GM23248 (cell line): ENCODE measurements at regions not wholly inside any gene's neighbourhood (a gene's known extent, or its start where the extent isn't known, plus 50 kb on each side); places are given as distances from the start of the nearest gene placed in this dataset.

ENCODE experiments used
- DNase-seq: peaks from one replicate; pipeline ENCODE4 v3.0.0-alpha.2; 2015
- H2AFZ ChIP-seq: fragments of 200-600 bp; sonication (generic); 2 replicates; pipeline ENCODE4 v1.6.1; 2016; ENCODE audit warnings: antibody characterized with exemption
- H3F3A ChIP-seq: fragments of 200-600 bp; sonication (generic); 2 replicates; pipeline ENCODE4 v1.6.1; 2016; ENCODE audit warnings: mild to moderate bottlenecking, antibody characterized with exemption, mixed run types; ENCODE audit not compliant: insufficient read depth
- H3K27ac ChIP-seq: fragments of 200-600 bp; sonication (generic); 2 replicates; pipeline ENCODE4 v1.5.1; 2016; ENCODE audit warnings: mild to moderate bottlenecking
- H3K27me3 ChIP-seq: fragments of 200-600 bp; sonication (generic); replicated peaks from 2 replicates; pipeline ENCODE4 v1.6.1; 2016; ENCODE audit warnings: mild to moderate bottlenecking; ENCODE audit not compliant: insufficient read depth
- H3K36me3 ChIP-seq: fragments of 200-600 bp; sonication (generic); 2 replicates; pipeline ENCODE4 v1.6.1; 2016; ENCODE audit warnings: low read depth, mild to moderate bottlenecking
- H3K4me1 ChIP-seq: fragments of 200-600 bp; sonication (generic); 2 replicates; pipeline ENCODE4 v1.6.1; 2016; ENCODE audit warnings: mild to moderate bottlenecking; ENCODE audit not compliant: insufficient read depth
- H3K4me2 ChIP-seq: fragments of 200-600 bp; sonication (generic); one replicate; pipeline ENCODE4 v1.6.1; 2016; ENCODE audit warnings: mild to moderate bottlenecking; ENCODE audit not compliant: unreplicated experiment
- H3K4me3 ChIP-seq: fragments of 200-600 bp; sonication (generic); 2 replicates; pipeline ENCODE4 v1.5.1; 2016; ENCODE audit warnings: mild to moderate bottlenecking
- H3K79me2 ChIP-seq: fragments of 200-600 bp; sonication (generic); 2 replicates; pipeline ENCODE4 v1.6.1; 2016; ENCODE audit warnings: mild to moderate bottlenecking; ENCODE audit not compliant: insufficient read depth
- H3K9ac ChIP-seq: fragments of 200-600 bp; sonication (generic); 2 replicates; pipeline ENCODE4 v1.6.1; 2016; ENCODE audit warnings: mild to moderate bottlenecking
- H3K9me2 ChIP-seq: fragments of 200-600 bp; sonication (generic); 2 replicates; pipeline ENCODE4 v1.6.1; 2016; ENCODE audit warnings: mixed run types, mild to moderate bottlenecking, moderate library complexity; ENCODE audit not compliant: insufficient read depth
- H3K9me3 ChIP-seq: fragments of 200-600 bp; sonication (generic); one replicate; pipeline ENCODE4 v1.6.1; 2017; ENCODE audit warnings: low read depth
- H4K20me1 ChIP-seq: fragments of 200-600 bp; sonication (generic); 2 replicates; pipeline ENCODE4 v1.6.0; 2016; ENCODE audit not compliant: insufficient read depth
- EZH2 ChIP-seq: fragments of 200-600 bp; sonication (generic); IDR thresholded peaks from 2 replicates; pipeline ENCODE4 v1.6.1; 2018; ENCODE audit warnings: antibody characterized with exemption, mild to moderate bottlenecking; ENCODE audit not compliant: insufficient read depth, poor library complexity, severe bottlenecking
- EZH2phosphoT487 ChIP-seq: fragments of 200-600 bp; sonication (generic); IDR thresholded peaks from 2 replicates; pipeline ENCODE4 v1.6.1; 2018; ENCODE audit warnings: antibody characterized with exemption, moderate library complexity, mild to moderate bottlenecking, low read depth; ENCODE audit not compliant: insufficient read depth
- WGBS, 2 experiments: methylation state at CpG; one replicate each; pipeline ENCODE4 v1.1.6; 2015 to 2017; ENCODE audit warnings: low lambda C conversion rate in 2 of 2, low coverage in 1 of 2; ENCODE audit errors: missing lambda C conversion rate in 2 of 2; 5-methylcytosine and 5-hydroxymethylcytosine counted together
- in situ Hi-C: fragments of 300-500 bp; cut with MboI; formaldehyde crosslinking; loops from 2 replicates; pipeline ENCODE4 v1.15.0; 2020

DNA sequence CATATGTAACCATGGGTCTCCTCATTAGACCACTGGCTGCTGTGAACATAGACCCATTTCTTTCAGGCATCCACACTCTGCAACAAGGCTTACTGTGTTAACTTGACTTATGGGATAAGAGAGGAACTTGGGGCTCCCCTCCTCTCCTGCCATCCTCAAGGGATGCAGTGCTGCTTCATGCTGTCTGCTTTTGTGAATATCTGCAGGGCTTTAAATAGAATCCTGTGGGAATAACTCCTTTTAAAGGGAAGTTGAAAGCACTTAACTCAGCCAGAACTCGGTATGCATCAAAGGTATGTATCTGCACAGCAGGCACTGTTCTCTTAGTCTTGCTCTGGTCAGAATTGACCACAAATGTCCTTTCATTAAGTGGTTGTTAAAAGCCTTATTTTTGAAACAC is 222.5 kb upstream of the KIRREL3 start:
- Histone ChIP-seq H3K79me2 (no peaks in the 10 kb centered on the region), H3K36me3 (no peaks in the 10 kb centered on the region), H3K9me2 (no peaks in the 10 kb centered on the region), H3K4me3 (no peak overlapping the region), H3K27ac (no peak overlapping the region), H3K9me3 (no peaks in the 10 kb centered on the region), H3K9ac (no peak overlapping the region), H3K4me1 (no peaks in the 10 kb centered on the region), H3F3A (no peaks in the 10 kb centered on the region), H4K20me1 (no peaks in the 10 kb centered on the region), H3K27me3 (0 out of 2 replicates have a peak, but pooled peaks cover 6% of the 10 kb centered on the region), H3K4me2 (no peak overlapping the region), H2AFZ (no peak overlapping the region)
- in situ Hi-C loops: no loop called here
- 0 to 3% methylated on average over 1 of the region's 1 CpG for WGBS, 2 experiments
- no peak for DNase-seq
- TF ChIP-seq EZH2phosphoT487 (no peak), EZH2 (no peak)

DNA sequence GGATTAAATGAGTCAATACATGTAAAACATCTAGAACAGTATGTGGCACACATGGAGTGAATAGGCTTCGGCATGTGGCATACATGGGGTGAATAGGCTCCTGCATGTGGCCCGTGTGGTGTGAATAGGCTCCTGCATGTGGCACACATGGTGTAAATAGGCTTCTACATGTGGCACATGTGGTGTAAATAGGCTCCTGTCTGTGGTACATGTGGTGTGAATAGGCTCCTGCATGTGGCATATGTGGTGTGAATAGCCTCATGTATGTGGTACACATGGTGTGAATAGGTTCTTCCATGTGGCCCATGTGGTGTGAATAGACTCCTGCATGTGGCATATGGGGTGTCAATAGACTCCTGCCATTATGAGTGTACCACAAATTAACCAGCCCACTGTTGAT is 219.1 kb upstream of the KIRREL3 start:
- 42 to 53% methylated on average over 2 of the region's 2 CpGs for WGBS, 2 experiments
- no peak overlapping the region for H3K4me3 ChIP-seq
- no peaks in the 10 kb centered on the region for H3K4me1 ChIP-seq

GRCh38 chr11:127218275-127218608 is 217.7 kb upstream of the KIRREL3 start:
- no peaks in the 10 kb centered on the region for H3K9me2 ChIP-seq
- peaks cover 23% of the 10 kb centered on the region for H3K27me3 ChIP-seq
- H3F3A ChIP-seq: no peaks in the 10 kb centered on the region
- H3K36me3 ChIP-seq: no peaks in the 10 kb centered on the region
- no peaks in the 10 kb centered on the region for H3K4me1 ChIP-seq
- in situ Hi-C loops: no loop called here
- TF ChIP-seq EZH2phosphoT487: no peak
- no peak for DNase-seq
- no peak overlapping the region for H2AFZ ChIP-seq
- no peaks in the 10 kb centered on the region for H3K9me3 ChIP-seq
- H3K79me2 ChIP-seq: no peaks in the 10 kb centered on the region
- WGBS, 2 experiments: 35 to 43% methylated on average over 3 of the region's 3 CpGs
- H3K9ac ChIP-seq: no peak overlapping the region
- H3K27ac ChIP-seq: no peak overlapping the region
- no peak overlapping the region for H3K4me2 ChIP-seq
- H4K20me1 ChIP-seq: no peaks in the 10 kb centered on the region
- H3K4me3 ChIP-seq: no peak overlapping the region

More for the DNA sequence above, 219.1 kb upstream of the KIRREL3 start:
- Histone ChIP-seq H3K27me3 (peaks cover 19% of the 10 kb centered on the region), H3K9ac (no peak overlapping the region), H3K9me3 (no peaks in the 10 kb centered on the region), H3K27ac (no peak overlapping the region), H4K20me1 (no peaks in the 10 kb centered on the region), H3K9me2 (no peaks in the 10 kb centered on the region), H3K36me3 (no peaks in the 10 kb centered on the region), H3K4me2 (no peak overlapping the region), H3K79me2 (no peaks in the 10 kb centered on the region), H2AFZ (no peak overlapping the region), H3F3A (no peaks in the 10 kb centered on the region)
- TF ChIP-seq EZH2phosphoT487 (no peak), EZH2 (no peak)
- in situ Hi-C loops: no loop called here
- no peak for DNase-seq

GRCh38 chr11:127217452-127218274 is 217.1 kb upstream of the KIRREL3 start:
- TF ChIP-seq EZH2phosphoT487 (no peak), EZH2 (no peak)
- Histone ChIP-seq H3K9ac (no peak overlapping the region), H3K36me3 (no peaks in the 10 kb centered on the region), H2AFZ (no peak overlapping the region), H3K4me3 (no peak overlapping the region), H3K79me2 (no peaks in the 10 kb centered on the region), H3K27me3 (peaks cover 24% of the 10 kb centered on the region), H3K27ac (no peak overlapping the region), H3K4me1 (no peaks in the 10 kb centered on the region), H4K20me1 (no peaks in the 10 kb centered on the region), H3K9me2 (no peaks in the 10 kb centered on the region), H3K4me2 (no peak overlapping the region), H3F3A (no peaks in the 10 kb centered on the region), H3K9me3 (no peaks in the 10 kb centered on the region)
- in situ Hi-C loops: no loop called here
- 49 to 53% methylated on average over 7 of the region's 7 CpGs for WGBS, 2 experiments
- no peak for DNase-seq
